GM12872 (cell line): ENCODE measurements at regions not wholly inside any gene's neighbourhood (a gene's known extent, or its start where the extent isn't known, plus 50 kb on each side); places are given as distances from the start of the nearest gene placed in this dataset.

ENCODE experiments used
- CTCF ChIP-seq: IDR thresholded peaks from 3 replicates; pipeline ENCODE4 v1.5.1; 2011; ENCODE audit warnings: low read depth, mild to moderate bottlenecking, low read length, moderate library complexity; ENCODE audit not compliant: insufficient read depth

DNA sequence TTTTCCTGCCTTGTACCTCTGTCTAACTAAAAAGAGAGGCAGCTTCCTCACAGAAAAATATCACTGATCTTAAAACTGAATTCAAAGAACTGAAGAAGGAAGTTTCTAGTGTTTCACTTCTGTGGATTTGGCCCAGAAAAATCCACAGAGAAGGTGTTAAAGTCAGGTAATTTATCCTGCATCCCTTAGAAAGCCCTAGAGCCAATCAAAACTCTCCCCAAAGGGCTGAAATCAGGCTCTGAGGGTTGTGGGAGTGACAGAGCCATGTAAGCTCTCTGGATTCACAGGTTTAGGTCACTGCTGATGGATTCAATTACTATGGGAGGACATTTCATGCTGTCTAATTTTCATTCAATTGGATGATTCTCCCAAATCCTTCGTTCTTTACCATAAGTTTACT, 152.3 kb downstream of the OR2B2 start:
- no peak for TF ChIP-seq CTCF

DNA sequence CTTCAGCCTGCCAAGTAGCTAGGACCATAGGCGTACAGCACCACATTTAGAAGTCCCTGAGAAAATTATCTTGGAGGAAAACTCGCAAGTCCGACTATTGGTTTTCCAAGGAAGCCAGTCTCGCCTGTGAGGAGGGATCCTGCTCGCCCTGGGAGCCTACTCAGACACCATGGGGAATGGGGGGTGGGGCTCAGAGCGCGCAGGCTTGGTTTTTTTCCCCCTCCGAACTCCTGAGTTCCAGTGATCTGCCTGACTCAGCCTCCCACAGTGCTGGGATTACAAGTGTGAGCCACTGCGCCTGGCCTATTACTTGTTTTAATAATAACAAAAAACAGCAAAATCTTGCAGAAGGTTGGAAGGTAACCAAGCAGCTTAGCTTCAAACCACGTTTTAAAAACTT, 153.7 kb downstream of the OR2B2 start:
- TF ChIP-seq CTCF, result no peak

DNA sequence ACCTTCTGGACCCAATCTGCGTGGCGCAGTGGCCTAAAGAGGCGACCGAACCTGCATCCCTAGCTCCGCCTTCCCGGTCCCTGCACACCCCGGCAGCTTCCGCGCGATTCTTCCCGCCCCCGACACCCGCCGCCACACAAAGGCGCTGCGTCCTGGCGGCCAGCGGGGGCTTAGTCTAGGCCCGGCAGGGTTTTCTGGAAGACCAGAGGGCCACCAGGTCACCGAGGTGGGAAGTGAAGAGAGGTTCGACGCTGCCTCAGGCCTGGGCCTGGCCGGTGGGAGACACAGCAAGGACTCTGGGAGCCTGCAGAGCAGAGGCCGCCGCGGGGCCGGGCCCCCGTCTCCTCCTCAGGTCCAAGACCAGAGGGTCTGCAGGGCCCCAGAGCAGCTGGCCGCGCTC, 154.9 kb downstream of the OR2B2 start:
- TF ChIP-seq CTCF, result no peak

DNA sequence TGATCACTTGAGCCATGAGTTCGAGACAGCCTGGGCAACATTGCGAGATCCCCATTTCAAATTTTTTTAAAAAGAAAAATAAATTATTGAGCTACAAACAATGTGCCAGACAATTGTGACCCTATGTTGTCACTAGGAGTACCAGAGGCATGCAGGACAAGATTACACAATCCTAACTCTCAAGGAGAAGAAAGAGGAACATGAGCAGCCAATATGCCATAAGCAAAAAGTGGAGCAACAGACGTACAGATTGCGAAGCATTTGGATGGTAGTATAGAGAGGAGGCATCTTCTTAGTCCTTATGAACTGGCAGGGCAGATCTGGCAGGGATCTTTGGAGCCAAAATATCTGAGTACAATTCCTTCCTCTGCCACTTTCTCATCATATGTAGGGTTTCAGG, 156.4 kb downstream of the OR2B2 start:
- TF ChIP-seq CTCF, result no peak

- no peak for TF ChIP-seq CTCF
These were observed 157.8 kb downstream of the OR2B2 start for GRCh38 chr6:27754408-27754782.

- TF ChIP-seq CTCF, result peak; percentile 25; the same call in 1 of the 3 replicates
These were observed 158.4 kb downstream of the OR2B2 start for GRCh38 chr6:27753668-27754407.

GRCh38 chr6:27752038-27752885, 159.9 kb downstream of the OR2B2 start:
- peak; percentile 72 for TF ChIP-seq CTCF
